ENCODE measurements at regions not wholly inside any gene's neighbourhood (a gene's known extent, or its start where the extent isn't known, plus 50 kb on each side); places are given as distances from the start of the nearest gene placed in this dataset.

GRCh38 chr16:85561248-85562092, 51.7 kb upstream of the GSE1 start:
- peak overlapping the region; percentile 75; the same call in 1 of the 2 replicates for H3K4me2 ChIP-seq (ENCODE audit: insufficient read depth, low read length)
- 0 out of 4 replicates have a peak overlapping the region, but pooled peaks of 1 of the 2 experiments have one; percentile 7 for H3K4me3 ChIP-seq (ENCODE audit: low read depth in 1 of 2, low read length in 2 of 2)
- peaks cover 94% of the 10 kb centered on the region for H4K20me1 ChIP-seq (ENCODE audit: insufficient read depth, low read length)
- H3K36me3 ChIP-seq (ENCODE audit: insufficient read depth, low read length) = peaks cover 36% of the 10 kb centered on the region
- no peak overlapping the region for H2AFZ ChIP-seq (ENCODE audit: low read depth, low read length)
- 0 out of 2 replicates have a peak overlapping the region, but pooled peaks have one; percentile 27 for H3K27ac ChIP-seq (ENCODE audit: low read length)
- no peak for ATAC-seq (ENCODE audit: insufficient read depth, low read depth)
- H3K9ac ChIP-seq (ENCODE audit: low read depth, low read length) = no peak overlapping the region; the same call in 1 of the 2 replicates
- peaks cover 99% of the 10 kb centered on the region for H3K79me2 ChIP-seq (ENCODE audit: insufficient read depth, low read length)
- no peaks in the 10 kb centered on the region for H3K27me3 ChIP-seq (ENCODE audit: insufficient read depth, low read length, poor library complexity)
- no peak for DNase-seq
- H3K4me1 ChIP-seq (ENCODE audit: insufficient read depth, low read length) = peaks cover 52% of the 10 kb centered on the region
- no peaks in the 10 kb centered on the region for H3K9me3 ChIP-seq (ENCODE audit: insufficient read depth, low read length, severe bottlenecking)
- no peak for TF ChIP-seq EZH2 (IDR thresholded peaks at IDR 0.05; ENCODE audit: borderline replicate concordance, low read depth, low read length, severe bottlenecking)

GRCh38 chr16:85562093-85562786, 50.9 kb upstream of the GSE1 start:
- Histone ChIP-seq H3K36me3 (ENCODE audit: insufficient read depth, low read length) (peaks cover 38% of the 10 kb centered on the region), H3K27ac (ENCODE audit: low read length) (0 out of 2 replicates have a peak overlapping the region, but pooled peaks have one; percentile 27), H3K27me3 (ENCODE audit: insufficient read depth, low read length, poor library complexity) (no peaks in the 10 kb centered on the region), H3K9me3 (ENCODE audit: insufficient read depth, low read length, severe bottlenecking) (no peaks in the 10 kb centered on the region), H3K9ac (ENCODE audit: low read depth, low read length) (no peak overlapping the region), H3K4me1 (ENCODE audit: insufficient read depth, low read length) (peaks cover 46% of the 10 kb centered on the region), H2AFZ (ENCODE audit: low read depth, low read length) (no peak overlapping the region), H3K4me2 (ENCODE audit: insufficient read depth, low read length) (peak overlapping the region; percentile 75; the same call in 1 of the 2 replicates), H3K79me2 (ENCODE audit: insufficient read depth, low read length) (peaks cover 99% of the 10 kb centered on the region), H4K20me1 (ENCODE audit: insufficient read depth, low read length) (peaks cover 94% of the 10 kb centered on the region), H3K4me3 (ENCODE audit: low read depth in 1 of 2, low read length in 2 of 2) (no peak overlapping the region)
- no peak for TF ChIP-seq EZH2 (IDR thresholded peaks at IDR 0.05; ENCODE audit: borderline replicate concordance, low read depth, low read length, severe bottlenecking)
- no peak for TF ChIP-seq CTCF (IDR thresholded peaks at IDR 0.05; ENCODE audit: borderline replicate concordance, extremely low read depth, low read length, poor library complexity, severe bottlenecking)
- DNase-seq (no peak), ATAC-seq (ENCODE audit: insufficient read depth, low read depth) (no peak)

- Histone ChIP-seq H3K79me2 (ENCODE audit: insufficient read depth, low read length) (peaks cover 99% of the 10 kb centered on the region), H3K9me3 (ENCODE audit: insufficient read depth, low read length, severe bottlenecking) (no peaks in the 10 kb centered on the region), H3K4me2 (ENCODE audit: insufficient read depth, low read length) (no peak overlapping the region), H3K27ac (ENCODE audit: low read length) (peak overlapping the region; percentile 29), H3K4me3 (ENCODE audit: low read depth in 1 of 2, low read length in 2 of 2) (no peak overlapping the region), H3K9ac (ENCODE audit: low read depth, low read length) (no peak overlapping the region), H3K4me1 (ENCODE audit: insufficient read depth, low read length) (peaks cover 42% of the 10 kb centered on the region), H2AFZ (ENCODE audit: low read depth, low read length) (no peak overlapping the region), H3K27me3 (ENCODE audit: insufficient read depth, low read length, poor library complexity) (no peaks in the 10 kb centered on the region), H3K36me3 (ENCODE audit: insufficient read depth, low read length) (peaks cover 46% of the 10 kb centered on the region), H4K20me1 (ENCODE audit: insufficient read depth, low read length) (peaks cover 94% of the 10 kb centered on the region)
- DNase-seq (no peak), ATAC-seq (ENCODE audit: insufficient read depth, low read depth) (no peak)
- no peak for TF ChIP-seq CTCF (IDR thresholded peaks at IDR 0.05; ENCODE audit: borderline replicate concordance, extremely low read depth, low read length, poor library complexity, severe bottlenecking)
- no peak for TF ChIP-seq EZH2 (IDR thresholded peaks at IDR 0.05; ENCODE audit: borderline replicate concordance, low read depth, low read length, severe bottlenecking)
Observed at GRCh38 chr16:85563034-85563433, 50.1 kb upstream of the GSE1 start.
